SK-N-SH treated with all-trans-retinoic acid at 6 μM for 48 hours (cell line): ENCODE measurements at regions not wholly inside any gene's neighbourhood (a gene's known extent, or its start where the extent isn't known, plus 50 kb on each side); places are given as distances from the start of the nearest gene placed in this dataset.

ENCODE experiments used
- ATAC-seq: fragments of 200-7000 bp; cut with Tn5 transposase; 3 replicates; pipeline ENCODE4 v1.9.1; 2020; ENCODE audit warnings: mild to moderate bottlenecking, moderate library complexity
- ARNTL ChIP-seq: fragments of 450-650 bp; formaldehyde crosslinking; IDR thresholded peaks from 2 replicates; pipeline ENCODE4 v1.5.0; 2020; ENCODE audit warnings: low read depth, mild to moderate bottlenecking, moderate library complexity, borderline replicate concordance
- BACH2 ChIP-seq: fragments of 250-450 bp; sonication (Bioruptor Pico); IDR thresholded peaks from 2 replicates; pipeline ENCODE4 v1.9.0; 2021; ENCODE audit warnings: mild to moderate bottlenecking, borderline replicate concordance
- CREB5 ChIP-seq: fragments of 250-450 bp; sonication (Bioruptor Pico); IDR thresholded peaks from 2 replicates; pipeline ENCODE4 v1.5.1; 2020; ENCODE audit warnings: low read depth, mild to moderate bottlenecking, moderate library complexity
- CSDC2 ChIP-seq: fragments of 250-450 bp; sonication (Bioruptor Pico); IDR thresholded peaks from 2 replicates; pipeline ENCODE4 v1.5.0; 2020; ENCODE audit warnings: mild to moderate bottlenecking, moderate library complexity
- ESRRG ChIP-seq: fragments of 250-450 bp; sonication (Bioruptor Pico); IDR thresholded peaks from 2 replicates; pipeline ENCODE4 v1.6.1; 2021; ENCODE audit warnings: mild to moderate bottlenecking
- GLIS3 ChIP-seq: fragments of 250-450 bp; sonication (Bioruptor Pico); IDR thresholded peaks from 2 replicates; pipeline ENCODE4 v1.5.0; 2020; ENCODE audit warnings: mild to moderate bottlenecking, moderate library complexity
- ISL1 ChIP-seq: fragments of 250-450 bp; sonication (Bioruptor Pico); IDR thresholded peaks from 2 replicates; pipeline ENCODE4 v2.1.2; 2022; ENCODE audit warnings: mild to moderate bottlenecking, moderate library complexity
- OSR1 ChIP-seq: fragments of 250-450 bp; sonication (Bioruptor Pico); IDR thresholded peaks from 2 replicates; pipeline ENCODE4 v1.8.0; 2022; ENCODE audit warnings: moderate library complexity, mild to moderate bottlenecking, inconsistent platforms
- PATZ1 ChIP-seq: fragments of 250-450 bp; sonication (Bioruptor Pico); IDR thresholded peaks from 2 replicates; pipeline ENCODE4 v1.8.0; 2020; ENCODE audit warnings: mild to moderate bottlenecking, moderate library complexity, borderline replicate concordance
- PPARA ChIP-seq: fragments of 250-450 bp; sonication (Bioruptor Pico); IDR thresholded peaks from 2 replicates; pipeline ENCODE4 v1.5.0; 2020; ENCODE audit warnings: mild to moderate bottlenecking, borderline replicate concordance
- RARB ChIP-seq: fragments of 250-450 bp; sonication (Bioruptor Pico); IDR thresholded peaks from 2 replicates; pipeline ENCODE4 v1.8.0; 2021; ENCODE audit warnings: mild to moderate bottlenecking, moderate library complexity
- TCF4 ChIP-seq: fragments of 250-450 bp; sonication (Bioruptor Pico); IDR thresholded peaks from 2 replicates; pipeline ENCODE4 v1.8.0; 2021; ENCODE audit warnings: mild to moderate bottlenecking, moderate library complexity, borderline replicate concordance
- TOX ChIP-seq: fragments of 250-450 bp; sonication (Bioruptor Pico); IDR thresholded peaks from 2 replicates; pipeline ENCODE4 v1.8.0; 2021; ENCODE audit warnings: mild to moderate bottlenecking, moderate library complexity, borderline replicate concordance
- ZC3H10 ChIP-seq: fragments of 250-450 bp; sonication (Bioruptor Pico); IDR thresholded peaks from 2 replicates; pipeline ENCODE4 v1.5.1; 2021; ENCODE audit warnings: mild to moderate bottlenecking, moderate library complexity
- ZFP3 ChIP-seq: fragments of 250-450 bp; sonication (Bioruptor Pico); IDR thresholded peaks from 2 replicates; pipeline ENCODE4 v1.5.0; 2020; ENCODE audit warnings: mild to moderate bottlenecking, moderate library complexity
- ZFP30 ChIP-seq: fragments of 450-650 bp; formaldehyde crosslinking; IDR thresholded peaks from 2 replicates; pipeline ENCODE4 v1.5.0; 2022; ENCODE audit warnings: mild to moderate bottlenecking, moderate library complexity
- ZNF565 ChIP-seq: fragments of 450-650 bp; formaldehyde crosslinking; conservative IDR thresholded peaks from 2 replicates; pipeline ENCODE4 v1.5.0; 2020; ENCODE audit warnings: low read depth, mild to moderate bottlenecking, moderate library complexity
- ZNF70 ChIP-seq: fragments of 450-650 bp; formaldehyde crosslinking; IDR thresholded peaks from 2 replicates; pipeline ENCODE4 v1.5.0; 2020; ENCODE audit warnings: mild to moderate bottlenecking, moderate library complexity
- ZNF8 ChIP-seq: fragments of 450-650 bp; formaldehyde crosslinking; IDR thresholded peaks from 2 replicates; pipeline ENCODE4 v1.5.0; 2020; ENCODE audit warnings: mild to moderate bottlenecking, moderate library complexity
- TF ChIP-seq, protein P1 (sequence below): fragments of 250-450 bp; sonication (Bioruptor Pico); IDR thresholded peaks from 2 replicates; pipeline ENCODE4 v1.5.0; 2020; ENCODE audit warnings: mild to moderate bottlenecking, moderate library complexity
- TF ChIP-seq, protein P2 (sequence below): fragments of 250-450 bp; sonication (Bioruptor Pico); IDR thresholded peaks from 2 replicates; pipeline ENCODE4 v1.5.1; 2021; ENCODE audit warnings: mild to moderate bottlenecking, moderate library complexity

DNA sequence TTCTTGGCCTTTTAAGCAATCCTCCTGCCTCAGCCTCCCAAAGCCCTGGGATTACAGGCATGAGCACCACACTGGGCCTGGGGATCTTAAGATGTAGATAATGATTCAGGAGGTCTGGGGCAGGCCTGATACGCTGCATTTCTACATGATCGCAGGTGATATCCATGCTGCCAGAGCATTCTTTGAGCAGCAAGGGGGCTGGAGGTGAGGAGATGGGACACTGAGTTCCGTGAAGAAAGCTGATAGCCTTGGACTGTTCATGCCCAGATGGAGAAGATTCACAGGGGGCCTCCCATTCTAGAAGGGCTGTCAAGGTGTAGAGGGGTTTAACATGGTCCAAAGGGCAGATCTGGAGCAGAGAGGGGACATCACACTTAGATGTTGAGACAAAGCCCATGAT lies 480.3 kb downstream of the RPS24 start:
- no peak for TF ChIP-seq ZNF8 (CRISPR knock-in tag)
- TF ChIP-seq ZC3H10, result no peak
- no peak for TF ChIP-seq ZFP3
- no peak for TF ChIP-seq PATZ1 (CRISPR knock-in tag)
- TF ChIP-seq OSR1 (CRISPR knock-in tag), result no peak
- TF ChIP-seq TOX, result no peak
- no peak for TF ChIP-seq ZNF70 (CRISPR knock-in tag)
- TF ChIP-seq CSDC2 (CRISPR knock-in tag), result no peak
- no peak for TF ChIP-seq RARB (CRISPR knock-in tag)
- ATAC-seq, result no peak

GRCh38 chr10:78514459-78514858 lies 480.8 kb downstream of the RPS24 start:
- no peak for ATAC-seq
- TF ChIP-seq PPARA (CRISPR knock-in tag), result no peak
- TF ChIP-seq ZNF70 (CRISPR knock-in tag), result no peak
- no peak for TF ChIP-seq CSDC2 (CRISPR knock-in tag)
- TF ChIP-seq ZNF8 (CRISPR knock-in tag), result no peak
- no peak for TF ChIP-seq ARNTL (CRISPR knock-in tag)
- no peak for TF ChIP-seq BACH2 (CRISPR knock-in tag)
- no peak for TF ChIP-seq ZFP3
- no peak for TF ChIP-seq PATZ1 (CRISPR knock-in tag)

DNA sequence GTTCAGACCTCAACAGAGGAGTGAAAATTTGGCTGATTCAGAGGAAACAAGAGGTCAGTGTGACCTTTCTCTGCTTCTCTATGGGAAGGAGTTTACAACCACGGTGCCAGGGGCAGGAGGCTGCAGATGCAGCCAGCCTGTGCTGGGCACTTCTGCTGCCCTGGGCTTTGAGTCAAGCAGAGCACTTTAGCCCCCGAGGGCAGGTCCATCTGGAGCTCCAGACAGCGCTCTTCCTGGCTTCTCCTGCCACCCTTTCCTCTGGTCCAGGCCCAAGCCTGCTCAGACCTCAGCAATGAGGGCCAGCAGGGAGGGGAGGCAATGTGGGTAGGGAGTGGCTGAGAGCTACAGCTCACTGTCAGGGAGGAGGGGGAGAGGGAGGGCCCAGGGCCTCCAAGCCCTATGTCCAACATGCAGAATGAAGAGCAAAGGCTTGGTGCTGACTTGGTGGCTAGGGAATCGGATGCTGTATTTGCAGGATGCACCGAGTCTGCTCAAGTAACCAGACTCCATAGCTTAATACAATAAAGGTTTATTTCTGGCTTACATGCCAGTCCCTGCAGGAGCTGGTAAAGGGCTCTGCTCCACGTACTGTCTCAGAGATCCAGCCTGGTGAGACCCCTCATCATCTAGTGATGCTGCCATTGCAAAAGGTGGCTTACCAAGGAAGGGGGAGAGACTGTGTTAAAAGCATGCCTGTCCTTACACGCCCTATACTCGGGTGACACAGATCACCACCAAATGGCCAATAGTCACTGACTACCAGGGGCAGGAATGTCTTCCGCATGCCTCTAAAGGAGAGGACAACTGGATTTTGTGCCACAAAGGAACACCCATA lies 481.6 kb downstream of the RPS24 start:
- TF ChIP-seq ZNF565 (CRISPR knock-in tag) (no peak), ZNF8 (CRISPR knock-in tag) (no peak), ZFP30 (CRISPR knock-in tag) (no peak), PPARA (CRISPR knock-in tag) (no peak), TOX (no peak), CREB5 (no peak), PATZ1 (CRISPR knock-in tag) (no peak)
- peak; percentile 62 for ATAC-seq

- ATAC-seq, result no peak
- TF ChIP-seq ZNF8 (CRISPR knock-in tag) (no peak), TCF4 (no peak), CSDC2 (CRISPR knock-in tag) (no peak), CREB5 (no peak), ISL1 (no peak), PATZ1 (CRISPR knock-in tag) (no peak), GLIS3 (CRISPR knock-in tag) (no peak), ESRRG (CRISPR knock-in tag) (no peak), OSR1 (CRISPR knock-in tag) (no peak), RARB (CRISPR knock-in tag) (no peak)
- TF ChIP-seq, protein P1, sequence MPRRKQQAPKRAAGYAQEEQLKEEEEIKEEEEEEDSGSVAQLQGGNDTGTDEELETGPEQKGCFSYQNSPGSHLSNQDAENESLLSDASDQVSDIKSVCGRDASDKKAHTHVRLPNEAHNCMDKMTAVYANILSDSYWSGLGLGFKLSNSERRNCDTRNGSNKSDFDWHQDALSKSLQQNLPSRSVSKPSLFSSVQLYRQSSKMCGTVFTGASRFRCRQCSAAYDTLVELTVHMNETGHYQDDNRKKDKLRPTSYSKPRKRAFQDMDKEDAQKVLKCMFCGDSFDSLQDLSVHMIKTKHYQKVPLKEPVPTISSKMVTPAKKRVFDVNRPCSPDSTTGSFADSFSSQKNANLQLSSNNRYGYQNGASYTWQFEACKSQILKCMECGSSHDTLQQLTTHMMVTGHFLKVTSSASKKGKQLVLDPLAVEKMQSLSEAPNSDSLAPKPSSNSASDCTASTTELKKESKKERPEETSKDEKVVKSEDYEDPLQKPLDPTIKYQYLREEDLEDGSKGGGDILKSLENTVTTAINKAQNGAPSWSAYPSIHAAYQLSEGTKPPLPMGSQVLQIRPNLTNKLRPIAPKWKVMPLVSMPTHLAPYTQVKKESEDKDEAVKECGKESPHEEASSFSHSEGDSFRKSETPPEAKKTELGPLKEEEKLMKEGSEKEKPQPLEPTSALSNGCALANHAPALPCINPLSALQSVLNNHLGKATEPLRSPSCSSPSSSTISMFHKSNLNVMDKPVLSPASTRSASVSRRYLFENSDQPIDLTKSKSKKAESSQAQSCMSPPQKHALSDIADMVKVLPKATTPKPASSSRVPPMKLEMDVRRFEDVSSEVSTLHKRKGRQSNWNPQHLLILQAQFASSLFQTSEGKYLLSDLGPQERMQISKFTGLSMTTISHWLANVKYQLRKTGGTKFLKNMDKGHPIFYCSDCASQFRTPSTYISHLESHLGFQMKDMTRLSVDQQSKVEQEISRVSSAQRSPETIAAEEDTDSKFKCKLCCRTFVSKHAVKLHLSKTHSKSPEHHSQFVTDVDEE (CRISPR knock-in tag), result no peak
- TF ChIP-seq, protein P2, sequence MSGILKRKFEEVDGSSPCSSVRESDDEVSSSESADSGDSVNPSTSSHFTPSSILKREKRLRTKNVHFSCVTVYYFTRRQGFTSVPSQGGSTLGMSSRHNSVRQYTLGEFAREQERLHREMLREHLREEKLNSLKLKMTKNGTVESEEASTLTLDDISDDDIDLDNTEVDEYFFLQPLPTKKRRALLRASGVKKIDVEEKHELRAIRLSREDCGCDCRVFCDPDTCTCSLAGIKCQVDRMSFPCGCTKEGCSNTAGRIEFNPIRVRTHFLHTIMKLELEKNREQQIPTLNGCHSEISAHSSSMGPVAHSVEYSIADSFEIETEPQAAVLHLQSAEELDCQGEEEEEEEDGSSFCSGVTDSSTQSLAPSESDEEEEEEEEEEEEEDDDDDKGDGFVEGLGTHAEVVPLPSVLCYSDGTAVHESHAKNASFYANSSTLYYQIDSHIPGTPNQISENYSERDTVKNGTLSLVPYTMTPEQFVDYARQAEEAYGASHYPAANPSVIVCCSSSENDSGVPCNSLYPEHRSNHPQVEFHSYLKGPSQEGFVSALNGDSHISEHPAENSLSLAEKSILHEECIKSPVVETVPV (CRISPR knock-in tag), result no peak
These were observed 482.1 kb downstream of the RPS24 start for GRCh38 chr10:78515873-78516153.
